HepG2 (cell line): ENCODE measurements at regions not wholly inside any gene's neighbourhood (a gene's known extent, or its start where the extent isn't known, plus 50 kb on each side); places are given as distances from the start of the nearest gene placed in this dataset.

ENCODE experiments used
- ATAC-seq: fragments of 200-7000 bp; cut with Tn5 transposase; 3 replicates; pipeline ENCODE4 v1.9.1; 2020; ENCODE audit warnings: mild to moderate bottlenecking, moderate library complexity
- BruUV-seq: library from RNA; stranded (reverse); fragments of 400-500 nt; replicated peaks from 2 replicates; lab custom pipeline; 2021; lab: Mats Ljungman, UMichigan
- CTCF ChIA-PET: fragments of 300-600 bp; formaldehyde crosslinking; extraction: SDS; loops from one replicate; lab custom pipeline; 2021; ENCODE audit warnings: low total read pairs, inconsistent platforms, low intra/inter-chr PET ratio; lab: Yijun Ruan, JAX
- POLR2A ChIA-PET: fragments of 350-600 bp; sonication (Branson Sonifier 250); formaldehyde crosslinking; loops from one replicate; lab custom pipeline; 2020; ENCODE audit warnings: antibody characterized with exemption, inconsistent platforms; lab: Yijun Ruan, JAX
- DNase-seq: peaks from one replicate; pipeline ENCODE4 v3.0.0-alpha.2; 2015; ENCODE audit warnings: low spot score
- FAIRE-seq: peaks from 3 replicates; lab custom pipeline; 2011; peaks lifted over from hg19 to GRCh38; lab: Jason Lieb, UNC
- H2AFZ ChIP-seq: one replicate; pipeline ENCODE4 v1.6.1; 2011; ENCODE audit warnings: low read length, inconsistent platforms
- H3K27ac ChIP-seq: fragments of 300-600 bp; 3 replicates; pipeline ENCODE4 v1.8.0; 2011; ENCODE audit warnings: mixed run types, mild to moderate bottlenecking, mixed read lengths, low read length, inconsistent platforms; ENCODE audit not compliant: insufficient read depth; ENCODE audit errors: extremely low read length
- H3K27me3 ChIP-seq, 2 experiments: fragments of 200-600 bp in 1 of 2; 2 replicates in 1 of 2; 3 replicates in 1 of 2; pipeline versions ENCODE4 v1.6.0 to v1.8.0; 2011; ENCODE audit warnings: low read length in 2 of 2, mild to moderate bottlenecking in 2 of 2, moderate library complexity in 2 of 2, inconsistent platforms in 1 of 2; ENCODE audit not compliant: insufficient read depth in 2 of 2, control insufficient read depth in 1 of 2
- H3K36me3 ChIP-seq, 2 experiments: fragments of 200-600 bp in 1 of 2; replicated peaks in 1 of 2; 2 replicates in 1 of 2; 3 replicates in 1 of 2; pipeline versions ENCODE4 v1.5.1 to v1.8.0; 2011; ENCODE audit warnings: low read length in 2 of 2, inconsistent platforms in 1 of 2; ENCODE audit not compliant: insufficient read depth in 2 of 2, control insufficient read depth in 1 of 2
- H3K4me1 ChIP-seq: 2 replicates; pipeline ENCODE4 v1.5.1; 2012; ENCODE audit warnings: low read length, inconsistent platforms; ENCODE audit not compliant: insufficient read depth
- H3K4me2 ChIP-seq: 2 replicates; pipeline ENCODE4 v1.6.0; 2011; ENCODE audit warnings: low read depth, low read length, inconsistent platforms
- H3K4me3 ChIP-seq, 3 experiments: fragments of 200-600 bp in 1 of 3; sonication (generic), shearing (Covaris generic) in 1 of 3; replicated peaks in 1 of 3; 2 replicates each; pipeline ENCODE4 v1.5.1; 2011 to 2016; ENCODE audit warnings: low read length in 3 of 3, inconsistent platforms in 2 of 3, low read depth in 2 of 3, mild to moderate bottlenecking in 2 of 3, control low read depth in 1 of 3, mixed read lengths in 1 of 3; ENCODE audit not compliant: insufficient read depth in 1 of 3
- H3K79me2 ChIP-seq: one replicate; pipeline ENCODE4 v1.6.1; 2011; ENCODE audit warnings: low read length, inconsistent platforms; ENCODE audit not compliant: insufficient read depth
- H3K9ac ChIP-seq: 2 replicates; pipeline ENCODE4 v1.6.0; 2011; ENCODE audit warnings: mild to moderate bottlenecking, low read depth, low read length, inconsistent platforms; ENCODE audit not compliant: insufficient read depth
- H3K9me3 ChIP-seq: 2 replicates; pipeline ENCODE4 v1.5.1; 2012; ENCODE audit warnings: mild to moderate bottlenecking, low read length
- H4K20me1 ChIP-seq: 2 replicates; pipeline ENCODE4 v1.6.0; 2011; ENCODE audit warnings: inconsistent platforms, mild to moderate bottlenecking, low read length, moderate library complexity; ENCODE audit not compliant: insufficient read depth
- MAFK ChIP-seq, 2 experiments: IDR thresholded peaks in 1 of 2; conservative IDR thresholded peaks in 1 of 2; 2 replicates each; pipeline ENCODE4 v1.6.1; 2011; ENCODE audit warnings: improper control_type of control experiment in 2 of 2, low read length in 2 of 2
- NFKBIZ ChIP-seq: IDR thresholded peaks from 2 replicates; pipeline ENCODE4 v1.6.1; 2018; ENCODE audit warnings: missing genetic modification reagents, missing compliant biosample characterization
- PAX8 ChIP-seq: sonication (generic); formaldehyde crosslinking; IDR thresholded peaks from 2 replicates; pipeline ENCODE4 v1.8.0; 2022; ENCODE audit warnings: mild to moderate bottlenecking, missing genetic modification reagents, borderline replicate concordance
- PHF20 ChIP-seq: sonication (generic); formaldehyde crosslinking; IDR thresholded peaks from 2 replicates; pipeline ENCODE4 v1.5.0; 2020; ENCODE audit warnings: mild to moderate bottlenecking, missing genetic modification reagents
- SIX1 ChIP-seq: sonication (generic); formaldehyde crosslinking; IDR thresholded peaks from 2 replicates; pipeline ENCODE4 v1.4.0; 2020; ENCODE audit warnings: missing genetic modification reagents, borderline replicate concordance
- TSC22D2 ChIP-seq: sonication (generic); formaldehyde crosslinking; IDR thresholded peaks from 2 replicates; pipeline ENCODE4 v1.5.1; 2020; ENCODE audit warnings: missing genetic modification reagents, mild to moderate bottlenecking, borderline replicate concordance
- ZNF12 ChIP-seq: sonication (generic); formaldehyde crosslinking; IDR thresholded peaks from 2 replicates; pipeline ENCODE4 v1.5.0; 2020; ENCODE audit warnings: missing genetic modification reagents
- ZNF326 ChIP-seq: sonication (generic); formaldehyde crosslinking; IDR thresholded peaks from 2 replicates; pipeline ENCODE4 v1.4.0; 2020; ENCODE audit warnings: missing genetic modification reagents, borderline replicate concordance
- ZNF598 ChIP-seq: sonication (generic); formaldehyde crosslinking; IDR thresholded peaks from 2 replicates; pipeline ENCODE4 v1.5.1; 2020; ENCODE audit warnings: mild to moderate bottlenecking, missing genetic modification reagents, borderline replicate concordance
- ZSCAN9 ChIP-seq: IDR thresholded peaks from 2 replicates; pipeline ENCODE4 v1.6.1; 2016; ENCODE audit warnings: borderline replicate concordance
- WGBS: methylation state at CpG from one replicate; pipeline ENCODE4 v1.1.6; 2017; ENCODE audit warnings: low lambda C conversion rate; 5-methylcytosine and 5-hydroxymethylcytosine counted together
- in situ Hi-C: cut with HindIII; loops from 2 replicates; pipeline ENCODE4 v1.10.0; 2017; ENCODE audit warnings: low pct_unique_long_range_greater_than_20kb; ENCODE audit not compliant: extremely low pct_ligation_motif_present
- intact Hi-C: fragments of 100-400 bp; cut with micrococcal nuclease; formaldehyde crosslinking; loops from one replicate; pipeline ENCODE4 v1.10.0; 2022; ENCODE audit not compliant: unreplicated experiment
- TF ChIP-seq, protein P1 (sequence below): IDR thresholded peaks from 2 replicates; pipeline ENCODE4 v1.6.1; 2016
- TF ChIP-seq, protein P2 (sequence below): sonication (generic); formaldehyde crosslinking; IDR thresholded peaks from 2 replicates; pipeline ENCODE4 v1.5.0; 2020; ENCODE audit warnings: mild to moderate bottlenecking, missing genetic modification reagents

DNA sequence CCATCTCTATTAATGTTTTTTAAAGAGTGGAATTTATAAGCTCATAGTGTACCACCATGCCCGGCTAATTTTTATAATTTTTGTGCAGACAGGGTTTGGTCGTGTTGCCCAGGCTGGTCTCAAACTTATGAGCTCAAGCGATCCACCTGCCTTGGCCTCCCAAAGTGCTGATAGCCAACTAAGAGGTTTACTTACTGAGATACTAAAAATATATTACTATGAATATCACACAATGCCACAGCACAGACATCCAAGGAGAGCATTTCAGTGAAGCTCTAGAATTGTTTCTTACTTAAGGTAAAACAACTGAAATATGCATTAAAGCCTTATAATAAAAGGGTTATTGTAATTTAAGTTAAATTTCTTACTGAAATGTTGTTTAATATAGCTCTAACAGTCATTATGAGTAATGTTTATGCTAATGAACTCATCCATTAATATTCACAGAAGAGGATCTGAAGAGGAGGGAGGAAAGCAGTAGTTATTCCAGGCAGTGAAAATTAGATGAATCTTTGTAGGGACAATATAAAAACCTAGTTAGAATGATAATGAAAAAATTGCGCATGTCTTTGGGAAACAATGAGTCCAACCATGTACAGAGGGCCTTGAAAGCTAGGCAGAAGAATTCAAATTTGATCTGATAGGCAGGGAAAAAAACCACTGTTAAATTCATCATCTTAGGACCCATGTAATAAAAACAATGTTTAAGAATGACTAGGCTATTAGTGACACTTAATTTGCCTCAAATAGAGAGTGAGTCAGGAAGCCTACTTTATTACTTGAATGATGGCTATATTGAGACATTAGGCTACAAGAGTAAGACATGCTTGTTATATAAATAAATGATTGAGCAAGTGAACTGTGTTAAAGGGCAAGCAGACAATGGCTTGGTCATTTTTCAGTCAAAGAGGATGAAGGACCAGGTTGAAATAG is 99.2 kb downstream of the SLC41A2 start:
- in situ Hi-C loops: no loop called here
- Histone ChIP-seq H3K79me2 (no peaks in the 10 kb centered on the region), H3K4me3 (no peak overlapping the region), H3K4me1 (no peaks in the 10 kb centered on the region), H3K9me3 (no peaks in the 10 kb centered on the region), H2AFZ (no peak overlapping the region), H3K27ac (no peak overlapping the region), H3K4me2 (no peak overlapping the region), H3K9ac (no peak overlapping the region), H3K27me3 (no peaks in the 10 kb centered on the region), H3K36me3 (no peaks in the 10 kb centered on the region), H4K20me1 (no peaks in the 10 kb centered on the region)
- WGBS: 98% methylated on average over 4 of the region's 4 CpGs
- DNase-seq (no peak), ATAC-seq (no peak), FAIRE-seq (no peak)
- TF ChIP-seq PHF20 (CRISPR knock-in tag) (no peak), ZNF598 (CRISPR knock-in tag) (no peak), SIX1 (CRISPR knock-in tag) (no peak)
- intact Hi-C loops: no loop called here
- CTCF ChIA-PET: no interaction called here
- POLR2A ChIA-PET: no interaction called here
- BruUV-seq: no TSS peak

DNA sequence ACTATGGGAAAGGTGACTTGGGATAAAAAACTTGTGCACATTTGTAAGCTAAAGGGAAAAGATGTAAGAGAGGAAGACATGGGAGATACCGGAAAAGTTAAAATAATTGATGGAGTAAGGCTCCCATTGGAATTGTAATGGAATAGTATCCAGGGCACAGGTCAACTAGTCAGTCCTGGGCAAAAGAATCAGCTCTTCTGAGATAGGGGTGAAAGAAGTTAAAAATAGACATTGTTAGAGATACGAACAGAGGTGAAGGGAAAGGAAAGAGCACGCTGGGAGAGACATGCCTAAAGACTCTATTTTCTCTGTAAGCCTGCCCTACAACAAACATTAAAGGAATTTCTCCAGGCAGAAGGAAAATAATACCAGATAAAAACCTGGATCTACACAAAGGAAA is 101.6 kb downstream of the SLC41A2 start:
- ChIA-PET POLR2A (no interaction called here), CTCF (no interaction called here)
- 90% methylated on average over 3 of the region's 3 CpGs for WGBS
- no peak overlapping the region for H3K27ac ChIP-seq
- BruUV-seq: no TSS peak
- H3K9ac ChIP-seq: no peak overlapping the region
- intact Hi-C loops (no loop called here), in situ Hi-C loops (no loop called here)
- no peaks in the 10 kb centered on the region for H3K9me3 ChIP-seq
- H3K4me3 ChIP-seq: no peak overlapping the region
- no peaks in the 10 kb centered on the region for H3K36me3 ChIP-seq
- no peaks in the 10 kb centered on the region for H3K27me3 ChIP-seq
- H3K4me1 ChIP-seq: no peaks in the 10 kb centered on the region
- no peaks in the 10 kb centered on the region for H3K79me2 ChIP-seq
- DNase-seq (no peak), ATAC-seq (no peak), FAIRE-seq (no peak)
- no peaks in the 10 kb centered on the region for H4K20me1 ChIP-seq
- H3K4me2 ChIP-seq: no peak overlapping the region
- H2AFZ ChIP-seq: no peak overlapping the region
- TF ChIP-seq PAX8 (no peak), MAFK (conservative IDR thresholded peaks at IDR 0.05 in 1 of 2, IDR thresholded peaks at IDR 0.05 in 1 of 2; ENCODE audit: low read length in 2 of 2) (no peak), NFKBIZ (CRISPR knock-in tag) (no peak), ZNF326 (CRISPR knock-in tag) (no peak), ZSCAN9 (CRISPR knock-in tag) (no peak), ZNF12 (no peak), TSC22D2 (no peak)
- TF ChIP-seq, protein P1, sequence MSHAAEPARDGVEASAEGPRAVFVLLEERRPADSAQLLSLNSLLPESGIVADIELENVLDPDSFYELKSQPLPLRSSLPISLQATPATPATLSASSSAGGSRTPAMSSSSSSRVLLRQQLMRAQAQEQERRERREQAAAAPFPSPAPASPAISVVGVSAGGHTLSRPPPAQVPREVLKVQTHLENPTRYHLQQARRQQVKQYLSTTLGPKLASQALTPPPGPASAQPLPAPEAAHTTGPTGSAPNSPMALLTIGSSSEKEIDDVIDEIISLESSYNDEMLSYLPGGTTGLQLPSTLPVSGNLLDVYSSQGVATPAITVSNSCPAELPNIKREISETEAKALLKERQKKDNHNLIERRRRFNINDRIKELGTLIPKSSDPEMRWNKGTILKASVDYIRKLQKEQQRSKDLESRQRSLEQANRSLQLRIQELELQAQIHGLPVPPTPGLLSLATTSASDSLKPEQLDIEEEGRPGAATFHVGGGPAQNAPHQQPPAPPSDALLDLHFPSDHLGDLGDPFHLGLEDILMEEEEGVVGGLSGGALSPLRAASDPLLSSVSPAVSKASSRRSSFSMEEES (CRISPR knock-in tag): no peak
- TF ChIP-seq, protein P2, sequence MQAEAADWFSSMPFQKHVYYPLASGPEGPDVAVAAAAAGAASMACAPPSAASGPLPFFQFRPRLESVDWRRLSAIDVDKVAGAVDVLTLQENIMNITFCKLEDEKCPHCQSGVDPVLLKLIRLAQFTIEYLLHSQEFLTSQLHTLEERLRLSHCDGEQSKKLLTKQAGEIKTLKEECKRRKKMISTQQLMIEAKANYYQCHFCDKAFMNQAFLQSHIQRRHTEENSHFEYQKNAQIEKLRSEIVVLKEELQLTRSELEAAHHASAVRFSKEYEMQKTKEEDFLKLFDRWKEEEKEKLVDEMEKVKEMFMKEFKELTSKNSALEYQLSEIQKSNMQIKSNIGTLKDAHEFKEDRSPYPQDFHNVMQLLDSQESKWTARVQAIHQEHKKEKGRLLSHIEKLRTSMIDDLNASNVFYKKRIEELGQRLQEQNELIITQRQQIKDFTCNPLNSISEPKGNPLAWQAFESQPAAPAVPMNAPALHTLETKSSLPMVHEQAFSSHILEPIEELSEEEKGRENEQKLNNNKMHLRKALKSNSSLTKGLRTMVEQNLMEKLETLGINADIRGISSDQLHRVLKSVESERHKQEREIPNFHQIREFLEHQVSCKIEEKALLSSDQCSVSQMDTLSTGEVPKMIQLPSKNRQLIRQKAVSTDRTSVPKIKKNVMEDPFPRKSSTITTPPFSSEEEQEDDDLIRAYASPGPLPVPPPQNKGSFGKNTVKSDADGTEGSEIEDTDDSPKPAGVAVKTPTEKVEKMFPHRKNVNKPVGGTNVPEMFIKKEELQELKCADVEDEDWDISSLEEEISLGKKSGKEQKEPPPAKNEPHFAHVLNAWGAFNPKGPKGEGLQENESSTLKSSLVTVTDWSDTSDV (CRISPR knock-in tag): no peak
